ENCODE measurements at regions not wholly inside any gene's neighbourhood (a gene's known extent, or its start where the extent isn't known, plus 50 kb on each side); places are given as distances from the start of the nearest gene placed in this dataset.
A peak's percentile ranks its signal among the peaks of the same experiment; 100 is the strongest.
"Not testable (repeated sequence)": the region's sequence is repeated elsewhere in the genome, so short reads cannot be mapped to it uniquely, and the experiment has no call there.

DNA sequence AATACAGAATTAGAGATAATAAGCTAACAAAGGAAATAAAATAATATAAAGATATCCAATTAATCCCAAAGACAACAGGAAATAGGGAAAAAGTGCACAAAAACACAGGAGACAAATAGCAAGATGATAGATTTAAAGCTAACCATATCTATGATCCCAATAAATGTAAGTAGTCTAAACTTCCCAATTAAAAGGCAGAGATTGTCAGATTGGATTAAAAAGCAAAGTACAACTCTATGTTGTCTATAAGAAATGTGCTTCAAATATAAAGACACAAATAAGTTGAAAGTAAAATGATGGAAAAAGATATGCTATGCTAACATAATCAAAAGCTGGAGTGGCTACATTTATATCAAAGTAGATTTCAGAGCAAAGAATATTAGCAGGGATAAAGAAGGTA lies 133.1 kb upstream of the ATP2B2 start:
- in situ Hi-C loops (cut with MboI; ENCODE audit: low pct_unique_long_range_greater_than_20kb in 2 of 9, low sequenced_read_pairs in 9 of 9, unreplicated experiment in 9 of 9), result no loop called here
- ATAC-seq (replicated peaks in 6 of 8), result no peak
- H3K27ac ChIP-seq, result no peak overlapping the region
- H3K4me3 ChIP-seq, result no peak overlapping the region
- no peaks in the 10 kb centered on the region for H3K4me1 ChIP-seq (replicated peaks in 1 of 2)

DNA sequence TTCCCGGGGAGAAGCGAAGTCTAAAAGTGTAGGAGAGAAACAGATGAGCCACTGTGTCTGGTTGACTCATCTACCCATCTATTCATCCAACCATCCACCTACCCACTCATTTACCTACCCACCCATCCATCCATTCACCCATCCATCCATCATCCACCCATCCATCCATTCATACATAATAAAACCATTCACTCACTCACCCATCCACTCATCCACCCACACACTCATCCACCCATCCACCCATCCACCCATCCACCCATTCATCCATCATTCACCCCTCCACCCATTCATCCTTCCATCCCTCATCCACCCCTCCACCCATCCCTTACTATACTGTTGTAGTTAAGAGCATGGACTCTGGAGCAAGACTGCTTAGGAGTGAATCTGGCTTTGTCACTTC lies 136.4 kb upstream of the ATP2B2 start:
- Histone ChIP-seq H3K4me3 (no peak overlapping the region), H3K4me1 (replicated peaks in 1 of 2) (peaks cover 0 to 8% of the 10 kb centered on the region in 2 donors), H3K27ac (no peak overlapping the region)
- 17 to 95% (median 90%) methylated on average over 1 to 2 of the region's 2 CpGs; no CpG with 5 or more reads in 7 of the 10 experiments for WGBS, 10 experiments
- no peak for ATAC-seq (replicated peaks in 6 of 8)
- in situ Hi-C loops (cut with MboI; ENCODE audit: low pct_unique_long_range_greater_than_20kb in 2 of 9, low sequenced_read_pairs in 9 of 9, unreplicated experiment in 9 of 9), result no loop called here

DNA sequence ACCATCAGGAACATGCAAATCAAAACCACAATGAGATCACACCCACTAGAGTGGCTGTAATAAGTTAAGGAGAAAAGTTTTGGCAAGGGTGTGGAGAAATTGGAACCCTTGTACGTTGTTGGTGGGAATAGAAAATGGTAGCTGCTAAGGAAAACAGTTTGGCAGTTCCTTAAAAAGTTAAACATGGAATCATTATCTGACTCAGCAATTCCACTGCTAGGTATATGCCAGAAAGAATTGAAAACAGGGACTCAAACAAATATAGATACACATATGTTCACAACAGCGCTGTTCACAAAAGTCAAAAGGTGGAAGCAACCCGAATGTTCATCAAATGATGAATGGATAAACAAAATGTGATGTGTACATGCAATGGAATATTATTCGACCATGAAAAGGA lies 138.8 kb upstream of the ATP2B2 start:
- ATAC-seq (replicated peaks in 6 of 8), result peak in 2 of 8 experiments; percentile 33 to 57
- H3K27ac ChIP-seq, result no peak overlapping the region
- H3K4me1 ChIP-seq (replicated peaks in 1 of 2), result peaks cover 0 to 9% of the 10 kb centered on the region in 2 donors
- 7 to 90% (median 53%) methylated on average over 1 to 4 of the region's 4 CpGs; no CpG with 5 or more reads in 1 of the 10 experiments for WGBS, 10 experiments
- in situ Hi-C loops (cut with MboI; ENCODE audit: low pct_unique_long_range_greater_than_20kb in 2 of 9, low sequenced_read_pairs in 9 of 9, unreplicated experiment in 9 of 9), result no loop called here
- H3K4me3 ChIP-seq, result no peak overlapping the region

DNA sequence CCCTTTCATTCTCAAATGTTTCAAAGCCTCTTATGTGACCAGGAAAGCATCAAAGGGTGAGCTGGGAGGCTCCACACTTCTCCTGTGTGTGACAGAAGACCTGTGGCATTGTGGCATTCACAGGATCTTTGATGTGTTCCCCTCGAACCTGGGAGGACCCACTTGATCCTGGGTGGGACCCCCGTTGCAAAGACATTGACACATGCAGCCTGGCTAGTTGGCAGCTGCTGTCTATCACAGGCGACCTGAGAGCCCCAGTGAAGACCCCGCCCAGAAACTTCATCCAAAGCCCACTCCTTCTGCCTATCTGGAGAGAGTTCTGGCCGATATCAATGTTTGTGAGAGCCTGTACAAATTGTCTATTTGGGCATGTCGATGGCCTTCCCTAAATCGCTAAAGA lies 140.4 kb upstream of the ATP2B2 start:
- ATAC-seq (replicated peaks in 6 of 8), result no peak
- H3K4me3 ChIP-seq, result no peak overlapping the region
- in situ Hi-C loops (cut with MboI; ENCODE audit: low pct_unique_long_range_greater_than_20kb in 2 of 9, low sequenced_read_pairs in 9 of 9, unreplicated experiment in 9 of 9), result no loop called here
- no peak overlapping the region for H3K27ac ChIP-seq
- 0 to 100% (median 44%) methylated on average over 1 to 4 of the region's 7 CpGs; no CpG with 5 or more reads in 4 of the 10 experiments for WGBS, 10 experiments
- H3K4me1 ChIP-seq (replicated peaks in 1 of 2), result peaks cover 0 to 9% of the 10 kb centered on the region in 2 donors

DNA sequence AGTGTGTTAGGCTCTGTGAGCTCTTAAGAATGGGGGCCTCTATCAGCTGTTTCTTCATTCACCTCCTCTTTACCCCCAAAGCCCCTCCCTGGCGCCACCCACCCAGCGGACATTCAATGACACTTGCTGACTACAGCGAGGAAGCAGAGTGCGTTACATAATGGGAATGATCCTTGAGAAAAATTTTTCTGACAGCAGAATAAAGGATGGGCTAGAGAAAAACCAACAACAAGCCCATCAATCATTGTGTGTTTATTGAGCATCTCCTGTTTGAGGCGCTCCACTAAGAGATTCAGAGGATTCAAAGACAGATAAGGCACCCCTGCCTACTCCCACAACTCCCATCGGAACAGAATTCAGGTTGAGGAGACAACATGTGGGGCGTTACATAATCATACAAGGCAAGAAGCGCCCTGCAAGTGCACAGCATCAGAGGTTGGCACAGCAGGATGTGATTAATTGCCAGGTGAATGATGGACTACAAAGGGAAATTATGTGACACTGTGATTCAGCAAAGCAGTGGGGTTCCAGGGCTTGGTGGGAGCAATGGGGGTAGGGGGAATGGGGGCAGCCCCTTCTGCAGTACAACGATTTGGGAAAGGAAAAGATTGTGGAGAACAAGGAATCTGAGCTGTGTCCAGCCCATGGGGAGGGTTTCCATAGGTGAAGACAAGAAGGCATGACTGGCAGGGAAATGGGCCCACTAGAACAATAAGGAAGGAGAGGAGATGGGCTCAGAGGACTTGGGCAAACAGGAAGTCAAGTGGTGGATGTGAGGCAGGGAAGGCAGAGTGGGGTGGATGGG lies 141.3 kb upstream of the ATP2B2 start:
- 0 to 100% (median 32%) methylated on average over 1 to 6 of the region's 9 CpGs; no CpG with 5 or more reads in 4 of the 10 experiments for WGBS, 10 experiments
- peaks cover 0 to 9% of the 10 kb centered on the region in 2 donors for H3K4me1 ChIP-seq (replicated peaks in 1 of 2)
- no peak overlapping the region for H3K27ac ChIP-seq
- in situ Hi-C loops (cut with MboI; ENCODE audit: low pct_unique_long_range_greater_than_20kb in 2 of 9, low sequenced_read_pairs in 9 of 9, unreplicated experiment in 9 of 9), result no loop called here
- no peak for ATAC-seq (replicated peaks in 6 of 8)
- no peak overlapping the region for H3K4me3 ChIP-seq

DNA sequence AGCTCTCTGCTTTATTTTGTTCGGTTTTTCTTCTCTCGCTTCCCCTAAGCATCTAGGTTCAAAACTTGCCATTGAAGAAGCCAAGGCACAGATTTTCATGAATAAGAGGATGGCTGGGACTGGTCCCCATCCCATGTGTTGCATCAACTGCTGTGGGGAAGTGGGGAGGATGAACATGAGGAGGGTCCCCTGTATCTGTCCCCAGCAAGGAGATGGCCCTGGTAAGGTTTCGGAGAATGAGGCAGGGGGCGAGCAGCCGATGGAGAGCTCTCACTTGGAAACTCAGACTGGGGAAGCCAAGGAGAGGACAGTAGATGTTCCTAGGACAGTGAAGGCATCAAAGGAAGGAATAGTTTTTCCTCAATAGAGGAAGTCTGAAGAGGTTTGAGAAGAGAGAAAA lies 142.0 kb upstream of the ATP2B2 start:
- Histone ChIP-seq H3K4me3 (no peak overlapping the region), H3K4me1 (replicated peaks in 1 of 2) (peaks cover 0 to 9% of the 10 kb centered on the region in 2 donors), H3K27ac (no peak overlapping the region)
- in situ Hi-C loops (cut with MboI; ENCODE audit: low pct_unique_long_range_greater_than_20kb in 2 of 9, low sequenced_read_pairs in 9 of 9, unreplicated experiment in 9 of 9), result no loop called here
- WGBS, 10 experiments, result 27 to 96% (median 69%) methylated on average over 1 to 5 of the region's 5 CpGs; no CpG with 5 or more reads in 2 of the 10 experiments
- ATAC-seq (replicated peaks in 6 of 8), result no peak

DNA sequence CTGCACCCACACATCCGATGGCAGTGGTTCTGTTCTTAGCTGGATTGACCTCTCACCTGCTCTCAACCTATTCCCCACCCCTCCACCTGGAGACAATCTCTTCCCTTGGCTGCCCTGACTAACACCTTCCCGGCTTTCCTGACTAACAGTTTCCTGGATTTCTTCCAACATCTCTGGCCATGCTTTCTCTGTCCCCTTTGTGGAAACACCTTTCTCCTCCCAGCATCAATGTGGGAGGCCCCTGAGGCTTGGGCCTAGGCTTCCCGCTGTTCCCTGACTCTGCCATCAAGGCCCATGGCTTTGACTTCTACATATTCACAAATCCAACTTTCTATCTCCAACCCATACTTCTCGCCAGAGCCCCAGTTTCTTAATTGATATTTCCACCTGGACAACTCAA lies 142.8 kb upstream of the ATP2B2 start:
- no peak for ATAC-seq (replicated peaks in 6 of 8)
- WGBS, 10 experiments, result 0 to 97% (median 67%) methylated on average over 1 to 4 of the region's 4 CpGs; no CpG with 5 or more reads in 1 of the 10 experiments
- H3K27ac ChIP-seq, result no peak overlapping the region
- peaks cover 0 to 9% of the 10 kb centered on the region in 2 donors for H3K4me1 ChIP-seq (replicated peaks in 1 of 2)
- H3K4me3 ChIP-seq, result no peak overlapping the region
- in situ Hi-C loops (cut with MboI; ENCODE audit: low pct_unique_long_range_greater_than_20kb in 2 of 9, low sequenced_read_pairs in 9 of 9, unreplicated experiment in 9 of 9), result no loop called here

DNA sequence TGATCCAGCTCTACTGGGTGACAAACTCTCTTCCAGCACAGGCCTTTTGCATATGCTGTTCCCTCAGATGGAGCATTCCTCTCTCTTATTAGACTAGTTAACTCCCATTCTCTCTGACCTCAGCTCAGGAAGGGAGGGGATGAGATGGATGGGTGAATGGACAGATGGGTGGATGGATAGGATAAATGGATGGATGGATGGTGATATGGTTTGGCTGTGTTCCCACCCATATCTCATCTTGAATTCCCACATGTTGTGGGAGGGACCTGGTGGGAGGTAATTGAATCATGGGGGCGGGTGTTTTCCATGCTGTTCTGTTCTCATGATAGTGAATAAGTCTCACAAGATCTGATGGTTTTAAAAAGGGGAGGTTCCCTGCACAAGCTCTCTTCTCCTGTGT lies 144.1 kb upstream of the ATP2B2 start:
- H3K4me3 ChIP-seq; H3K27ac ChIP-seq; in situ Hi-C loops (cut with MboI; ENCODE audit: low pct_unique_long_range_greater_than_20kb in 2 of 9, low sequenced_read_pairs in 9 of 9, unreplicated experiment in 9 of 9); H3K4me1 ChIP-seq (replicated peaks in 1 of 2): not testable (repeated sequence)
- ATAC-seq (replicated peaks in 6 of 8), result peak in 2 of 8 experiments; percentile 65 to 70
- WGBS, 10 experiments, result 57 to 67% methylated on average over 1 of the region's 1 CpG; no CpG with 5 or more reads in 8 of the 10 experiments

DNA sequence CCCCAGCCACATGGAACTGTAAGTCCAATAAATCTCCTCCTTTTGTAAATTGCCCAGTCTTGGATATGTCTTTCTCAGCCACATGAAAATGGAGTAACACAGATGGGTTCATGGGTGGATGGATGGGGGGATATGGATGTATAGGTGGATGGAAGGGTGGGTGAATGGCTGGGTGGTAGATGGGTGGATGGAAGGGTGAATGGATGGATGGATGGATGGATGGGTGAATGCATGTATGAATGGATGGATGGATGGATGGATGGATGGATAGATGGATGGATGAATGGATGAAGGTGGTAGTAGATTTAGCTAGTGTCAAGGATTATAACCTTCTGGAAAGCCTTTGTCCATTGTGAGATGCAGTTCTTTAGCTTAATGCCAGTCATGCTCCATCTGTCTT lies 146.1 kb upstream of the ATP2B2 start:
- H3K4me3 ChIP-seq, result no peak overlapping the region
- no peak overlapping the region for H3K27ac ChIP-seq
- no peak for ATAC-seq (replicated peaks in 6 of 8)
- H3K4me1 ChIP-seq (replicated peaks in 1 of 2), result peaks cover 0 to 3% of the 10 kb centered on the region in 2 donors
- in situ Hi-C loops (cut with MboI; ENCODE audit: low pct_unique_long_range_greater_than_20kb in 2 of 9, low sequenced_read_pairs in 9 of 9, unreplicated experiment in 9 of 9), result no loop called here

DNA sequence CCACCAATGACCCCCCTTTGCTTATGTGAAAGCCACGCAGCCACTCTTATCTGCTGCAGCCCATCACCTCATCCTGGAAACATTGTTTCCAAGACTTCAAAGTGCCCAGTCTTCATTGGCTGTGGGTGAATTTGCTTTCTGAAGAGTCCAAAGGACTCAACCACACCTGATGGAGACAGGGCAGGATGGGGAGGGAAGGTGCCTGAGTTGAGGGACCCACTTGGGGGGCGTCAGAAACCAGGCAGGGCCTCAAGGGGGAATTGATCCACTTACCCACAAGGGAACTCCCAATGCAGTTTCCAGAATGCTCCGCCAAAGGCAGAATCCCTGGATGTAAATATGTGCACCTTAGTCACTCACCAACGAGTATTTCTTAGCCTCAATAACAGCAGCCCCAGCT lies 147.9 kb upstream of the ATP2B2 start:
- Histone ChIP-seq H3K4me3 (no peak overlapping the region), H3K4me1 (replicated peaks in 1 of 2) (no peaks in the 10 kb centered on the region), H3K27ac (no peak overlapping the region)
- no peak for ATAC-seq (replicated peaks in 6 of 8)
- 47 to 50% (median 50%) methylated on average over 2 of the region's 4 CpGs; no CpG with 5 or more reads in 7 of the 10 experiments for WGBS, 10 experiments
- in situ Hi-C loops (cut with MboI; ENCODE audit: low pct_unique_long_range_greater_than_20kb in 2 of 9, low sequenced_read_pairs in 9 of 9, unreplicated experiment in 9 of 9), result no loop called here

DNA sequence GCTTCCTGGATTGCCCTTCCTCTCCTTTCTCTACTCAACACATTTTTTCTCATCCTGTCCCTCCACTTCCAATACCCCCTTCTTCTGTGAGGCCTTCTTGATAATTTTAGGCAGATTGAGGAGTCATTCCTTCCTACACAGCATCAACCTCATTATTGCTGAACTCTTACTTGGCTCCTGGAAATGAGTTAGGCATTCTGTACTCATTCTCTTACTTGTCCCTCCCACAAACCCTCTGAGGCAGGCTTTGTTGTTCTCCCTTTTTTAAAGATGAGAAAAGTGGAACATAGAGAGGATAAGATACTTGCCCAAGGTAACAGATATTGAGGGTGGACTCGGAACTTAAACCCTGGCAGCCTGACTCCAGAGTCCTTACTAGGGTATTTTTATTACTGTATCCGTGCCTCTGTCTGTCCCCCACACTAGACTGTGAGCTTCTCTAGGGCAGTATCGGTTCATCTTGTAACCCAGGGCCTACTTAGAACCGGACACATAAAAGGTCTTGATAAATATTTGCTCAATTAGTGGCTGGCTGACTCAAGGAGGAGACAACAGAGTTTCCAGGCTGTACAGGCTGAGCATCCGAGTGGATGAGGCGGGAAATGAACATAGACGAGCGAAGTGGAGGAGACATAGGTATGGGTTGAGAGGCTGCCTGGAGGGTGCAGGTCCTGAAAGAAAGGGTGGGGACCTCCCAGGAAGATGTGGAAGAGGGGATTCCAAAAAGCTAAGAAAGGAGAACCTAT lies 148.7 kb upstream of the ATP2B2 start:
- Histone ChIP-seq H3K27ac (no peak overlapping the region), H3K4me3 (no peak overlapping the region), H3K4me1 (replicated peaks in 1 of 2) (no peaks in the 10 kb centered on the region)
- ATAC-seq (replicated peaks in 6 of 8), result no peak
- 0 to 90% (median 65%) methylated on average over 1 to 7 of the region's 8 CpGs; no CpG with 5 or more reads in 2 of the 10 experiments for WGBS, 10 experiments
- in situ Hi-C loops (cut with MboI; ENCODE audit: low pct_unique_long_range_greater_than_20kb in 2 of 9, low sequenced_read_pairs in 9 of 9, unreplicated experiment in 9 of 9), result no loop called here

DNA sequence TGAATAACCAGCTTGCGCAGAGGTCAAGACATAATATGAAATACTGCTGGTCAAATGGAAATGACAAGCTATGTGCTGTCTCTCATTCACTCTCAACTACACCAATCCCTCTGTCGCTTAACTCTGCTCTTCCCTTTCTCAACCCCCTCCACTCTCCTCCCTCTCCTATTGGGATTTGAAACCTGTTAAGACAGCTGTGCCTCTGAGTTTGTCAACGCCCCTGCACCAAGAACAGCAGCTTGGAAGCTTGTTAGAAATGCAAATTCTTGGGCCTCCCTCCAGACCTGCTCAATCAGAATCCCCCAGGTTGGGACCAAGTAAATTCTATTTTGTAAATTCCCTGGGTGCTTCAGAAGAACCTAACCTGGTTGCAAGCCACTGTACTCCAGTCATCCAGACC lies 149.7 kb upstream of the ATP2B2 start:
- Histone ChIP-seq H3K27ac (no peak overlapping the region), H3K4me3 (no peak overlapping the region), H3K4me1 (replicated peaks in 1 of 2) (no peaks in the 10 kb centered on the region)
- in situ Hi-C loops (cut with MboI; ENCODE audit: low pct_unique_long_range_greater_than_20kb in 2 of 9, low sequenced_read_pairs in 9 of 9, unreplicated experiment in 9 of 9), result no loop called here
- ATAC-seq (replicated peaks in 6 of 8), result peak in 2 of 8 experiments; percentile 49 to 58
- 0 to 63% (median 45%) methylated on average over 1 to 2 of the region's 3 CpGs; no CpG with 5 or more reads in 4 of the 10 experiments for WGBS, 10 experiments

DNA sequence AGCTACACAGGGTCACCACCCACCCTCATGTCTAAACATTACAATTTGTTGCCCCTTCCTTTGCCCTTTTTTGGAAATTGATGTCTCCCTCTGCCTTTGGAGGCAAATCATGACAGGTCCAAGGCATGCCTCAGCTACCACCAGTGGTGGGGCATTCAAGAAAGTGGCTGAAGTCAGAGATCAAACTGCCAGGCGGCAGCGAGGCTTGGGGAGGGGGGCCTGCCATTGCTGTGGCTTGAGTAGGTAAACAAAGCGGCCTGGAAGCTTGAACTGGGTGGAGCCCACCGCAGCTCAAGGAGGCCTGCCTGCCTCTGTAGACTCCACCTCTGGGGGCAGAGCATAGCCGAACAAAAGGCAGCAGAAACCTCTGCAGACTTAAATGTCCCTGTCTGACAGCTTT lies 152.0 kb upstream of the ATP2B2 start:
- H3K27ac ChIP-seq; in situ Hi-C loops (cut with MboI; ENCODE audit: low pct_unique_long_range_greater_than_20kb in 2 of 9, low sequenced_read_pairs in 9 of 9, unreplicated experiment in 9 of 9); ATAC-seq (replicated peaks in 6 of 8); H3K4me1 ChIP-seq (replicated peaks in 1 of 2); H3K4me3 ChIP-seq: not testable (repeated sequence)
- 69% methylated on average over 2 of the region's 5 CpGs; no CpG with 5 or more reads in 9 of the 10 experiments for WGBS, 10 experiments

Data from motor neuron (in vitro differentiated cells).